MM.1S (cell line): ENCODE measurements at regions not wholly inside any gene's neighbourhood (a gene's known extent, or its start where the extent isn't known, plus 50 kb on each side); places are given as distances from the start of the nearest gene placed in this dataset.

Experiments
- DNase-seq: peaks from one replicate; pipeline ENCODE4 v3.0.0-alpha.2; 2015
- H2AFZ ChIP-seq: fragments of 300-600 bp; sonication (generic); 2 replicates; pipeline ENCODE4 v1.6.0; 2016; ENCODE audit warnings: antibody characterized with exemption, low read length
- H3F3A ChIP-seq: fragments of 300-600 bp; sonication (generic); 2 replicates; pipeline ENCODE4 v1.6.1; 2016; ENCODE audit warnings: mild to moderate bottlenecking, antibody characterized with exemption, low read length, moderate library complexity, mixed read lengths; ENCODE audit not compliant: insufficient read depth
- H3K27ac ChIP-seq: fragments of 300-600 bp; sonication (generic); 2 replicates; pipeline ENCODE4 v1.5.1; 2016; ENCODE audit warnings: mild to moderate bottlenecking, low read length
- H3K27me3 ChIP-seq: fragments of 300-600 bp; sonication (generic); replicated peaks from 2 replicates; pipeline ENCODE4 v1.6.0; 2016; ENCODE audit warnings: low read length; ENCODE audit not compliant: insufficient read depth
- H3K36me3 ChIP-seq: fragments of 300-600 bp; sonication (generic); replicated peaks from 2 replicates; pipeline ENCODE4 v1.6.1; 2016; ENCODE audit warnings: mild to moderate bottlenecking, low read length, mixed read lengths; ENCODE audit not compliant: insufficient read depth
- H3K4me1 ChIP-seq: fragments of 300-600 bp; sonication (generic); 2 replicates; pipeline ENCODE4 v1.6.1; 2016; ENCODE audit warnings: low read length, mixed read lengths
- H3K4me2 ChIP-seq: fragments of 300-600 bp; sonication (generic); 2 replicates; pipeline ENCODE4 v1.6.0; 2016; ENCODE audit warnings: low read depth, low read length
- H3K4me3 ChIP-seq: fragments of 300-600 bp; sonication (generic); 2 replicates; pipeline ENCODE4 v1.5.1; 2016; ENCODE audit warnings: low read length, mixed read lengths
- H3K79me2 ChIP-seq: fragments of 300-600 bp; sonication (generic); 2 replicates; pipeline ENCODE4 v1.6.1; 2016; ENCODE audit warnings: mixed run types, low read length, mixed read lengths
- H3K9ac ChIP-seq: fragments of 300-600 bp; sonication (generic); 2 replicates; pipeline ENCODE4 v1.6.1; 2016; ENCODE audit warnings: low read length, mixed read lengths
- H3K9me2 ChIP-seq: fragments of 300-600 bp; sonication (generic); replicated peaks from 2 replicates; pipeline ENCODE4 v1.6.1; 2016; ENCODE audit warnings: mild to moderate bottlenecking, low read length, mixed read lengths; ENCODE audit not compliant: insufficient read depth
- H3K9me3 ChIP-seq: fragments of 300-600 bp; sonication (generic); replicated peaks from 2 replicates; pipeline ENCODE4 v1.6.1; 2016; ENCODE audit warnings: mild to moderate bottlenecking, low read length, mixed read lengths; ENCODE audit not compliant: insufficient read depth
- H4K20me1 ChIP-seq: fragments of 300-600 bp; sonication (generic); 2 replicates; pipeline ENCODE4 v1.6.1; 2016; ENCODE audit warnings: mild to moderate bottlenecking, low read length, moderate library complexity, mixed read lengths; ENCODE audit not compliant: insufficient read depth
- EZH2 ChIP-seq: fragments of 300-600 bp; sonication (generic); optimal IDR thresholded peaks from 2 replicates; pipeline ENCODE3; 2017; ENCODE audit warnings: low read depth, mild to moderate bottlenecking, antibody characterized with exemption, low read length, mixed read lengths
- EZH2phosphoT487 ChIP-seq: fragments of 300-600 bp; sonication (generic); IDR thresholded peaks from 2 replicates; pipeline ENCODE4 v1.6.1; 2018; ENCODE audit warnings: antibody characterized with exemption, low read length
- TF ChIP-seq, protein P1 (sequence below): fragments of 300-600 bp; sonication (generic); IDR thresholded peaks from 2 replicates; pipeline ENCODE4 v1.5.1; 2016; ENCODE audit warnings: antibody characterized with exemption, low read length, mixed read lengths

DNA sequence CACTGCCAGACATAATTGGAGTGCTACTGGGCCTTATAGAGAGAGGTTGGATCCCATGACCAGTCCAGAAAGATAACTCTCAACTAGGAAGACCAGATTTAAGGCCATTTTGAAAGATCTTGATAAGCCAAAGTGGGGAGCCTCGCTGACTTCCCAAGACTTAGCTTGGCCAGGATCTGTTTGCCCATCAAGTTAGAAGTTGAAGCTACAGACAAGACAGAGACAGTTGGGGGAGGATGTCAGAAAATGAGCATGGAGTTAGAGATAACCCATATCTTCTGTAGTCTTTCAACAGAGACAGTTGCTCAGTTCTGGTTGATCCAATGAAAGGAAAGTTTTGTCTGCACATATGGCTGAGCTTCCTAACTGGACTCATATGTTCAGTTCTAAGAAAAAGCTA is 267.4 kb downstream of the HS3ST3A1 start:
- H3K4me2 ChIP-seq = no peak overlapping the region
- H3K9me2 ChIP-seq = no peaks in the 10 kb centered on the region
- no peak overlapping the region for H2AFZ ChIP-seq
- no peaks in the 10 kb centered on the region for H3K79me2 ChIP-seq
- H3K9me3 ChIP-seq = no peaks in the 10 kb centered on the region
- H3K9ac ChIP-seq = no peak overlapping the region
- H3K27ac ChIP-seq = no peak overlapping the region
- H3K36me3 ChIP-seq = no peaks in the 10 kb centered on the region
- H3K4me3 ChIP-seq = no peak overlapping the region
- H3F3A ChIP-seq = no peaks in the 10 kb centered on the region
- no peaks in the 10 kb centered on the region for H4K20me1 ChIP-seq
- H3K27me3 ChIP-seq = no peaks in the 10 kb centered on the region
- no peak for TF ChIP-seq EZH2
- TF ChIP-seq EZH2phosphoT487 = no peak
- H3K4me1 ChIP-seq = no peaks in the 10 kb centered on the region
- no peak for DNase-seq

DNA sequence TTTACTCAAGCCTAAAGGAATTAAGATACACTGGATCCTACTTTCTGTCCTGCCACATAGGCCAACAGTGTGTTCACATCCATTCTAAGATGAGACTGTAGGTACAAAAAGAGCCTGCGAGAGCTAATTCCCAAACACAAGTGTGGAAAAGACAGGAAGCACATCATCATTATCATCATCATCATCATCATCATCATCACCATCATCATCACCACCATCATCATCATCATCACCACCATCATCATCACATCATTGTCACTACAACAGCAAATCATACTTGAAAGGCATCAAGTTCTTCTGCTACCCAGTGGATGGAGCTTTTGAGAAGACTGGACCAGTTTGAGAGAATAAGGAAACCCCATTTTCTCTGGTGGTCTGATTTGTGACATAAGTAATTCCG is 268.1 kb downstream of the HS3ST3A1 start:
- Histone ChIP-seq H2AFZ (no peak overlapping the region), H3K9me2 (no peaks in the 10 kb centered on the region), H3K36me3 (no peaks in the 10 kb centered on the region), H3K9ac (no peak overlapping the region), H3K9me3 (no peaks in the 10 kb centered on the region), H3K4me3 (no peak overlapping the region), H3K4me1 (no peaks in the 10 kb centered on the region), H3F3A (no peaks in the 10 kb centered on the region), H3K79me2 (no peaks in the 10 kb centered on the region), H3K27me3 (no peaks in the 10 kb centered on the region), H4K20me1 (no peaks in the 10 kb centered on the region), H3K4me2 (no peak overlapping the region), H3K27ac (no peak overlapping the region)
- no peak for DNase-seq
- TF ChIP-seq EZH2phosphoT487 (no peak), EZH2 (no peak)
- TF ChIP-seq, protein P1, sequence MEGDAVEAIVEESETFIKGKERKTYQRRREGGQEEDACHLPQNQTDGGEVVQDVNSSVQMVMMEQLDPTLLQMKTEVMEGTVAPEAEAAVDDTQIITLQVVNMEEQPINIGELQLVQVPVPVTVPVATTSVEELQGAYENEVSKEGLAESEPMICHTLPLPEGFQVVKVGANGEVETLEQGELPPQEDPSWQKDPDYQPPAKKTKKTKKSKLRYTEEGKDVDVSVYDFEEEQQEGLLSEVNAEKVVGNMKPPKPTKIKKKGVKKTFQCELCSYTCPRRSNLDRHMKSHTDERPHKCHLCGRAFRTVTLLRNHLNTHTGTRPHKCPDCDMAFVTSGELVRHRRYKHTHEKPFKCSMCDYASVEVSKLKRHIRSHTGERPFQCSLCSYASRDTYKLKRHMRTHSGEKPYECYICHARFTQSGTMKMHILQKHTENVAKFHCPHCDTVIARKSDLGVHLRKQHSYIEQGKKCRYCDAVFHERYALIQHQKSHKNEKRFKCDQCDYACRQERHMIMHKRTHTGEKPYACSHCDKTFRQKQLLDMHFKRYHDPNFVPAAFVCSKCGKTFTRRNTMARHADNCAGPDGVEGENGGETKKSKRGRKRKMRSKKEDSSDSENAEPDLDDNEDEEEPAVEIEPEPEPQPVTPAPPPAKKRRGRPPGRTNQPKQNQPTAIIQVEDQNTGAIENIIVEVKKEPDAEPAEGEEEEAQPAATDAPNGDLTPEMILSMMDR = no peak

DNA sequence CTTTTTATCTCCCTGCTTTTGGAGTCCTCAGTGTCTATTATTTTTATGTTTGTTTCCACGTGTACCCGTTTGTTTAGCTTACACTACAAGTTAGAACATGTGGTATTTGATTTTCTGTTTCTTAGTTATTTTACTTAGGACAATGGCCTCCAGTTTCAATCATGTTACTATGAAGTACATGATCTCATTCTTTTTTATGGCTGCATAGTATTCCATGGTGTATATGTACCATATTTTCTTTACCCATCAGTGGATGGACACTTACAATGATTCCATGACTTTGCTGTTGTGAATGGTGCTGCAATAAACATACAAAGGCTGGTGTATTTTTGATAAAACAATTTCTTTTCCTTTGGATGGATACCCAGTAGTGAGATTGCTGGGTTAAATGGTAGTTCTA is 269.5 kb downstream of the HS3ST3A1 start:
- H3F3A ChIP-seq = no peaks in the 10 kb centered on the region
- H3K4me2 ChIP-seq = no peak overlapping the region
- H3K4me3 ChIP-seq = no peak overlapping the region
- H3K9me2 ChIP-seq = no peaks in the 10 kb centered on the region
- H3K36me3 ChIP-seq = no peaks in the 10 kb centered on the region
- no peak for DNase-seq
- no peaks in the 10 kb centered on the region for H3K9me3 ChIP-seq
- no peaks in the 10 kb centered on the region for H3K27me3 ChIP-seq
- H3K9ac ChIP-seq = no peak overlapping the region
- H2AFZ ChIP-seq = no peak overlapping the region
- H3K27ac ChIP-seq = no peak overlapping the region
- H3K79me2 ChIP-seq = no peaks in the 10 kb centered on the region
- TF ChIP-seq, protein P1 = no peak
- TF ChIP-seq EZH2 = no peak
- no peak for TF ChIP-seq EZH2phosphoT487
- H4K20me1 ChIP-seq = no peaks in the 10 kb centered on the region
- no peaks in the 10 kb centered on the region for H3K4me1 ChIP-seq

DNA sequence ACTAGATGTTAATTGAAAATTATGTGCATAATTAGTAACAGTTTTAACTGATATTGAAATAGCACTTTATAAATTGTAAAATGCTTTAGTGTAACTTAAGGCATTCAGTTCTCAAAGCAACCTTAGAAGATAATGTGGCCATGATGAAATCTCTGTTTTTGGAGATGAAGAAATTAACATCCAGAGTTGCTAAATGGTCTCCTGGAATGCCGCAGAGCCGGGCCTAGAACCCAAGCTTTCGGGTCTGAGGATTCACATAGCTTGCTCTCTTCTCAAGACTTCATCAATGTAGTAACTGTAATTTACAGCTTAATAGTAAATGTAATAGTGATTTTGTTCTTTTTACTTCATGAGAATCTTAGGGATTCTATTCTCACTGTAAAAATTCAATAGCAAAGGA is 272.3 kb downstream of the HS3ST3A1 start:
- DNase-seq = no peak
- no peaks in the 10 kb centered on the region for H3K27me3 ChIP-seq
- H3F3A ChIP-seq = no peaks in the 10 kb centered on the region
- no peaks in the 10 kb centered on the region for H4K20me1 ChIP-seq
- no peak overlapping the region for H2AFZ ChIP-seq
- H3K79me2 ChIP-seq = no peaks in the 10 kb centered on the region
- H3K4me1 ChIP-seq = no peaks in the 10 kb centered on the region
- no peak overlapping the region for H3K4me2 ChIP-seq
- H3K9me2 ChIP-seq = no peaks in the 10 kb centered on the region
- no peaks in the 10 kb centered on the region for H3K9me3 ChIP-seq
- no peak overlapping the region for H3K27ac ChIP-seq
- TF ChIP-seq, protein P1 = no peak
- TF ChIP-seq EZH2 (no peak), EZH2phosphoT487 (no peak)
- no peak overlapping the region for H3K9ac ChIP-seq
- no peak overlapping the region for H3K4me3 ChIP-seq
- no peaks in the 10 kb centered on the region for H3K36me3 ChIP-seq
